H9 (cell line): ENCODE measurements at regions not wholly inside any gene's neighbourhood (a gene's known extent, or its start where the extent isn't known, plus 50 kb on each side); places are given as distances from the start of the nearest gene placed in this dataset.

Experiments used
- DNase-seq: peaks from one replicate; pipeline ENCODE4 v3.0.0-alpha.2; 2017
- H2AFZ ChIP-seq: one replicate; pipeline ENCODE4 v1.6.1; 2013; ENCODE audit warnings: mild to moderate bottlenecking, low read length, control low read depth, moderate library complexity
- H2AK5ac ChIP-seq: 2 replicates; pipeline ENCODE4 v1.6.1; 2013; ENCODE audit warnings: low read length, control low read depth, mixed read lengths; ENCODE audit not compliant: insufficient read length
- H2BK120ac ChIP-seq: one replicate; pipeline ENCODE4 v1.6.1; 2013; ENCODE audit warnings: low read depth, mild to moderate bottlenecking, low read length, control low read depth, inconsistent platforms; ENCODE audit not compliant: poor library complexity, severe bottlenecking
- H2BK12ac ChIP-seq: 2 replicates; pipeline ENCODE4 v1.6.1; 2013; ENCODE audit warnings: low read length, control low read depth, mixed read lengths, low read depth; ENCODE audit not compliant: insufficient read length
- H2BK15ac ChIP-seq: 2 replicates; pipeline ENCODE4 v1.6.1; 2013; ENCODE audit warnings: low read depth, low read length, control low read depth
- H2BK20ac ChIP-seq: one replicate; pipeline ENCODE4 v1.6.1; 2013; ENCODE audit warnings: low read depth, mild to moderate bottlenecking, low read length, control low read depth, inconsistent platforms; ENCODE audit not compliant: poor library complexity, severe bottlenecking
- H2BK5ac ChIP-seq: 2 replicates; pipeline ENCODE4 v1.6.1; 2013; ENCODE audit warnings: low read length, control low read depth, mixed read lengths; ENCODE audit not compliant: insufficient read length
- H3K14ac ChIP-seq: 2 replicates; pipeline ENCODE4 v1.6.1; 2013; ENCODE audit warnings: low read length, control low read depth; ENCODE audit not compliant: insufficient read depth
- H3K18ac ChIP-seq: 2 replicates; pipeline ENCODE4 v1.6.1; 2013; ENCODE audit warnings: low read depth, mild to moderate bottlenecking, mixed read lengths, low read length, control low read depth; ENCODE audit not compliant: insufficient read length
- H3K23ac ChIP-seq: 2 replicates; pipeline ENCODE4 v1.6.1; 2013; ENCODE audit warnings: low read length, control low read depth, mixed read lengths, low read depth; ENCODE audit not compliant: insufficient read length
- H3K23me2 ChIP-seq: 2 replicates; pipeline ENCODE4 v1.6.1; 2013; ENCODE audit warnings: low read depth, mild to moderate bottlenecking, mixed read lengths, low read length, control low read depth; ENCODE audit not compliant: insufficient read length, poor library complexity, severe bottlenecking
- H3K27ac ChIP-seq: 2 replicates; pipeline ENCODE4 v1.5.1; 2013; ENCODE audit warnings: low read length, control low read depth, mixed read lengths, low read depth; ENCODE audit not compliant: insufficient read length
- H3K27me3 ChIP-seq: 2 replicates; pipeline ENCODE4 v1.6.1; 2013; ENCODE audit warnings: low read length, control low read depth, inconsistent platforms; ENCODE audit not compliant: insufficient read depth
- H3K4ac ChIP-seq: 2 replicates; pipeline ENCODE4 v1.6.1; 2013; ENCODE audit warnings: low read depth, mild to moderate bottlenecking, control low read depth, inconsistent platforms, low read length, moderate library complexity
- H3K4me1 ChIP-seq: 2 replicates; pipeline ENCODE4 v1.6.1; 2013; ENCODE audit warnings: low read length, control low read depth, inconsistent platforms; ENCODE audit not compliant: insufficient read depth
- H3K4me2 ChIP-seq: 2 replicates; pipeline ENCODE4 v1.6.1; 2013; ENCODE audit warnings: low read length, control low read depth, mixed read lengths; ENCODE audit not compliant: insufficient read length, insufficient read depth
- H3K56ac ChIP-seq: 2 replicates; pipeline ENCODE4 v1.6.1; 2013; ENCODE audit warnings: low read depth, mild to moderate bottlenecking, mixed read lengths, low read length, control low read depth; ENCODE audit not compliant: insufficient read length
- H3K79me1 ChIP-seq: 2 replicates; pipeline ENCODE4 v1.6.1; 2013; ENCODE audit warnings: low read depth, mild to moderate bottlenecking, moderate library complexity, low read length, control low read depth, inconsistent platforms; ENCODE audit not compliant: insufficient read depth, poor library complexity, severe bottlenecking
- H3K79me2 ChIP-seq: 2 replicates; pipeline ENCODE4 v1.6.1; 2013; ENCODE audit warnings: low read length, control low read depth, inconsistent platforms; ENCODE audit not compliant: insufficient read depth
- H3K9ac ChIP-seq: 2 replicates; pipeline ENCODE4 v1.6.1; 2013; ENCODE audit warnings: low read length, control low read depth, mixed read lengths; ENCODE audit not compliant: insufficient read length; ENCODE audit errors: extremely low read depth
- H3K9me3 ChIP-seq: one replicate; pipeline ENCODE4 v1.6.1; 2013; ENCODE audit warnings: low read depth, low read length, inconsistent platforms; ENCODE audit not compliant: control insufficient read depth
- H3T11ph ChIP-seq: one replicate; pipeline ENCODE4 v1.6.1; 2013; ENCODE audit warnings: mild to moderate bottlenecking, low read length, control low read depth, inconsistent platforms
- H4K20me1 ChIP-seq: one replicate; pipeline ENCODE4 v1.6.1; 2013; ENCODE audit not compliant: control insufficient read depth, insufficient read length, insufficient read depth
- H4K5ac ChIP-seq: 2 replicates; pipeline ENCODE4 v1.6.1; 2013; ENCODE audit warnings: low read depth, mild to moderate bottlenecking, mixed read lengths, low read length, control low read depth; ENCODE audit not compliant: insufficient read length
- H4K8ac ChIP-seq: replicated peaks from 2 replicates; pipeline ENCODE4 v1.6.1; 2013; ENCODE audit warnings: low read length, control low read depth, mixed read lengths, low read depth; ENCODE audit not compliant: insufficient read length
- H4K91ac ChIP-seq: 2 replicates; pipeline ENCODE4 v1.6.1; 2013; ENCODE audit warnings: low read depth, mild to moderate bottlenecking, moderate library complexity, mixed read lengths, low read length, control low read depth; ENCODE audit not compliant: insufficient read length
- H3K27ac Mint-ChIP-seq, 3 experiments: 2 replicates in 2 of 3; 3 replicates in 1 of 3; pipeline ENCODE4 v1.8.0; 2020 to 2021; ENCODE audit warnings: mixed read lengths in 3 of 3, mild to moderate bottlenecking in 1 of 3, moderate library complexity in 1 of 3
- H3K27me3 Mint-ChIP-seq: 2 replicates; pipeline ENCODE4 v1.8.0; 2021; ENCODE audit warnings: low read depth, mild to moderate bottlenecking, moderate library complexity, mixed read lengths
- H3K36me3 Mint-ChIP-seq, 3 experiments: 2 replicates in 2 of 3; 3 replicates in 1 of 3; pipeline ENCODE4 v1.8.0; 2020 to 2021; ENCODE audit warnings: low read depth in 3 of 3, mixed read lengths in 3 of 3; ENCODE audit not compliant: insufficient read depth in 1 of 3
- H3K4me1 Mint-ChIP-seq, 2 experiments: 2 replicates each; pipeline ENCODE4 v1.8.0; 2020; ENCODE audit warnings: mixed read lengths in 2 of 2
- H3K4me3 Mint-ChIP-seq, 2 experiments: 2 replicates in 1 of 2; 3 replicates in 1 of 2; pipeline ENCODE4 v1.8.0; 2020 to 2021; ENCODE audit warnings: mild to moderate bottlenecking in 2 of 2, mixed read lengths in 2 of 2, moderate library complexity in 1 of 2
- H3K9me3 Mint-ChIP-seq, 2 experiments: 2 replicates in 1 of 2; 3 replicates in 1 of 2; pipeline ENCODE4 v1.8.0; 2020; ENCODE audit warnings: mild to moderate bottlenecking in 2 of 2, mixed read lengths in 2 of 2, moderate library complexity in 1 of 2
- CTCF ChIP-seq: fragments of 200-600 bp; sonication (generic); conservative IDR thresholded peaks from 3 replicates; pipeline ENCODE4 v1.8.0; 2021; ENCODE audit warnings: antibody characterized with exemption, mild to moderate bottlenecking
- WGBS: extraction: QIAGEN DNeasy Blood & Tissue Kit; methylation state at CpG from one replicate; pipeline ENCODE4 v1.1.7; 2013; ENCODE audit warnings: missing lambda C conversion rate, low lambda C conversion rate, mixed read lengths; ENCODE audit not compliant: insufficient read length; ENCODE audit errors: extremely low coverage; 5-methylcytosine and 5-hydroxymethylcytosine counted together

GRCh38 chr4:103402198-103402597 lies 204.1 kb upstream of the CENPE start:
- H3K27ac Mint-ChIP-seq = no peak overlapping the region
- no peaks in the 10 kb centered on the region; a peak in 1 of 5 replicates for H3K9me3 Mint-ChIP-seq
- no peak overlapping the region for H3K4me3 Mint-ChIP-seq
- Histone ChIP-seq H3K9ac (no peak overlapping the region), H3K79me2 (no peaks in the 10 kb centered on the region), H3K27ac (no peak overlapping the region), H4K20me1 (no peaks in the 10 kb centered on the region), H3K4ac (no peak overlapping the region), H3K18ac (no peak overlapping the region), H3K9me3 (no peaks in the 10 kb centered on the region), H3T11ph (no peak overlapping the region), H3K23me2 (no peaks in the 10 kb centered on the region), H2BK5ac (no peak overlapping the region), H3K27me3 (no peaks in the 10 kb centered on the region), H3K4me1 (no peaks in the 10 kb centered on the region), H4K91ac (no peak overlapping the region), H4K8ac (no peak overlapping the region), H4K5ac (no peak overlapping the region), H2BK12ac (no peak overlapping the region), H2BK20ac (no peak overlapping the region), H3K56ac (no peak overlapping the region), H3K4me2 (no peak overlapping the region), H3K79me1 (no peaks in the 10 kb centered on the region), H3K23ac (no peak overlapping the region), H2BK15ac (no peak overlapping the region), H2AFZ (no peak overlapping the region), H2AK5ac (no peak overlapping the region), H2BK120ac (no peak overlapping the region), H3K14ac (no peak overlapping the region)
- H3K4me1 Mint-ChIP-seq = peaks cover 6 to 8% of the 10 kb centered on the region in 2 experiments
- H3K27me3 Mint-ChIP-seq = no peaks in the 10 kb centered on the region
- no peaks in the 10 kb centered on the region; a peak in 1 of 7 replicates for H3K36me3 Mint-ChIP-seq
- no peak for TF ChIP-seq CTCF
- DNase-seq = no peak
- no CpG with 5 or more reads among the region's 2 CpGs for WGBS
